ENCODE measurements at regions not wholly inside any gene's neighbourhood (a gene's known extent, or its start where the extent isn't known, plus 50 kb on each side); places are given as distances from the start of the nearest gene placed in this dataset.

GRCh38 chr11:105296806-105297205 is 157.2 kb upstream of the CARD18 start:
- no peak for TF ChIP-seq CTCF (IDR thresholded peaks at IDR 0.05; ENCODE audit: low read depth, low read length, missing control alignments)

GRCh38 chr11:105296386-105296785 is 156.8 kb upstream of the CARD18 start:
- TF ChIP-seq CTCF (IDR thresholded peaks at IDR 0.05; ENCODE audit: low read depth, low read length, missing control alignments), result no peak
- DNase-seq (ENCODE audit: extremely low read depth, low read depth), result no peak
- no peak overlapping the region for H3K4me3 ChIP-seq (replicated peaks; ENCODE audit: low read depth, low read length)

More at GRCh38 chr11:105296806-105297205, 157.2 kb upstream of the CARD18 start:
- no peak overlapping the region for H3K4me3 ChIP-seq (replicated peaks; ENCODE audit: low read depth, low read length)
- no peak for DNase-seq (ENCODE audit: extremely low read depth, low read depth)

- H3K4me3 ChIP-seq (replicated peaks; ENCODE audit: low read depth, low read length), result no peak overlapping the region
- TF ChIP-seq CTCF (IDR thresholded peaks at IDR 0.05; ENCODE audit: low read depth, low read length, missing control alignments), result no peak
- DNase-seq (ENCODE audit: extremely low read depth, low read depth), result no peak
Observed at GRCh38 chr11:105282658-105283057, 143.1 kb upstream of the CARD18 start.

GRCh38 chr11:105274631-105275030 is 135.1 kb upstream of the CARD18 start:
- no peak overlapping the region for H3K4me3 ChIP-seq (replicated peaks; ENCODE audit: low read depth, low read length)
- no peak for TF ChIP-seq CTCF (IDR thresholded peaks at IDR 0.05; ENCODE audit: low read depth, low read length, missing control alignments)
- DNase-seq (ENCODE audit: extremely low read depth, low read depth), result no peak

- DNase-seq (ENCODE audit: extremely low read depth, low read depth), result no peak
- TF ChIP-seq CTCF (IDR thresholded peaks at IDR 0.05; ENCODE audit: low read depth, low read length, missing control alignments), result no peak
Observed at GRCh38 chr11:105273660-105274280, 134.2 kb upstream of the CARD18 start.

GRCh38 chr11:105269862-105270261 is 130.3 kb upstream of the CARD18 start:
- DNase-seq (ENCODE audit: extremely low read depth, low read depth), result no peak
- H3K4me3 ChIP-seq (replicated peaks; ENCODE audit: low read depth, low read length), result no peak overlapping the region
- TF ChIP-seq CTCF (IDR thresholded peaks at IDR 0.05; ENCODE audit: low read depth, low read length, missing control alignments), result no peak

More at GRCh38 chr11:105273660-105274280, 134.2 kb upstream of the CARD18 start:
- no peak overlapping the region for H3K4me3 ChIP-seq (replicated peaks; ENCODE audit: low read depth, low read length)

Data from HFF-Myc (cell line).